GM23248 (cell line): ENCODE measurements at regions not wholly inside any gene's neighbourhood (a gene's known extent, or its start where the extent isn't known, plus 50 kb on each side); places are given as distances from the start of the nearest gene placed in this dataset.

Source experiments
- DNase-seq: peaks from one replicate; pipeline ENCODE4 v3.0.0-alpha.2; 2015
- H2AFZ ChIP-seq: fragments of 200-600 bp; sonication (generic); 2 replicates; pipeline ENCODE4 v1.6.1; 2016; ENCODE audit warnings: antibody characterized with exemption
- H3F3A ChIP-seq: fragments of 200-600 bp; sonication (generic); 2 replicates; pipeline ENCODE4 v1.6.1; 2016; ENCODE audit warnings: mild to moderate bottlenecking, antibody characterized with exemption, mixed run types; ENCODE audit not compliant: insufficient read depth
- H3K27ac ChIP-seq: fragments of 200-600 bp; sonication (generic); 2 replicates; pipeline ENCODE4 v1.5.1; 2016; ENCODE audit warnings: mild to moderate bottlenecking
- H3K27me3 ChIP-seq: fragments of 200-600 bp; sonication (generic); replicated peaks from 2 replicates; pipeline ENCODE4 v1.6.1; 2016; ENCODE audit warnings: mild to moderate bottlenecking; ENCODE audit not compliant: insufficient read depth
- H3K36me3 ChIP-seq: fragments of 200-600 bp; sonication (generic); 2 replicates; pipeline ENCODE4 v1.6.1; 2016; ENCODE audit warnings: low read depth, mild to moderate bottlenecking
- H3K4me1 ChIP-seq: fragments of 200-600 bp; sonication (generic); 2 replicates; pipeline ENCODE4 v1.6.1; 2016; ENCODE audit warnings: mild to moderate bottlenecking; ENCODE audit not compliant: insufficient read depth
- H3K4me2 ChIP-seq: fragments of 200-600 bp; sonication (generic); one replicate; pipeline ENCODE4 v1.6.1; 2016; ENCODE audit warnings: mild to moderate bottlenecking; ENCODE audit not compliant: unreplicated experiment
- H3K4me3 ChIP-seq: fragments of 200-600 bp; sonication (generic); 2 replicates; pipeline ENCODE4 v1.5.1; 2016; ENCODE audit warnings: mild to moderate bottlenecking
- H3K79me2 ChIP-seq: fragments of 200-600 bp; sonication (generic); 2 replicates; pipeline ENCODE4 v1.6.1; 2016; ENCODE audit warnings: mild to moderate bottlenecking; ENCODE audit not compliant: insufficient read depth
- H3K9ac ChIP-seq: fragments of 200-600 bp; sonication (generic); 2 replicates; pipeline ENCODE4 v1.6.1; 2016; ENCODE audit warnings: mild to moderate bottlenecking
- H3K9me2 ChIP-seq: fragments of 200-600 bp; sonication (generic); 2 replicates; pipeline ENCODE4 v1.6.1; 2016; ENCODE audit warnings: mixed run types, mild to moderate bottlenecking, moderate library complexity; ENCODE audit not compliant: insufficient read depth
- H3K9me3 ChIP-seq: fragments of 200-600 bp; sonication (generic); one replicate; pipeline ENCODE4 v1.6.1; 2017; ENCODE audit warnings: low read depth
- H4K20me1 ChIP-seq: fragments of 200-600 bp; sonication (generic); 2 replicates; pipeline ENCODE4 v1.6.0; 2016; ENCODE audit not compliant: insufficient read depth
- EZH2 ChIP-seq: fragments of 200-600 bp; sonication (generic); IDR thresholded peaks from 2 replicates; pipeline ENCODE4 v1.6.1; 2018; ENCODE audit warnings: antibody characterized with exemption, mild to moderate bottlenecking; ENCODE audit not compliant: insufficient read depth, poor library complexity, severe bottlenecking
- EZH2phosphoT487 ChIP-seq: fragments of 200-600 bp; sonication (generic); IDR thresholded peaks from 2 replicates; pipeline ENCODE4 v1.6.1; 2018; ENCODE audit warnings: antibody characterized with exemption, moderate library complexity, mild to moderate bottlenecking, low read depth; ENCODE audit not compliant: insufficient read depth
- WGBS, 2 experiments: methylation state at CpG; one replicate each; pipeline ENCODE4 v1.1.6; 2015 to 2017; ENCODE audit warnings: low lambda C conversion rate in 2 of 2, low coverage in 1 of 2; ENCODE audit errors: missing lambda C conversion rate in 2 of 2; 5-methylcytosine and 5-hydroxymethylcytosine counted together
- in situ Hi-C: fragments of 300-500 bp; cut with MboI; formaldehyde crosslinking; loops from 2 replicates; pipeline ENCODE4 v1.15.0; 2020

- Histone ChIP-seq H3F3A (no peaks in the 10 kb centered on the region), H2AFZ (no peak overlapping the region), H3K79me2 (no peaks in the 10 kb centered on the region), H3K4me3 (no peak overlapping the region), H3K9me2 (no peaks in the 10 kb centered on the region), H4K20me1 (no peaks in the 10 kb centered on the region), H3K36me3 (no peaks in the 10 kb centered on the region), H3K4me1 (no peaks in the 10 kb centered on the region), H3K27ac (no peak overlapping the region), H3K27me3 (no peaks in the 10 kb centered on the region), H3K9me3 (no peaks in the 10 kb centered on the region), H3K9ac (no peak overlapping the region), H3K4me2 (no peak overlapping the region)
- 17 to 21% methylated on average over 3 of the region's 3 CpGs for WGBS, 2 experiments
- in situ Hi-C loops: no loop called here
- DNase-seq: no peak
- no peak for TF ChIP-seq EZH2phosphoT487
- no peak for TF ChIP-seq EZH2
These were observed 688.7 kb upstream of the GRM3 start for GRCh38 chr7:85954961-85955360.

GRCh38 chr7:85950871-85951270 lies 692.8 kb upstream of the GRM3 start:
- no peaks in the 10 kb centered on the region for H3K79me2 ChIP-seq
- in situ Hi-C loops: no loop called here

GRCh38 chr7:85950418-85950817 lies 693.3 kb upstream of the GRM3 start:
- TF ChIP-seq EZH2phosphoT487 (no peak), EZH2 (no peak)
- Histone ChIP-seq H3K9me2 (no peaks in the 10 kb centered on the region), H4K20me1 (no peaks in the 10 kb centered on the region), H3F3A (no peaks in the 10 kb centered on the region), H3K9me3 (no peaks in the 10 kb centered on the region), H2AFZ (no peak overlapping the region), H3K36me3 (no peaks in the 10 kb centered on the region), H3K4me3 (no peak overlapping the region), H3K4me1 (no peaks in the 10 kb centered on the region), H3K27ac (no peak overlapping the region), H3K4me2 (no peak overlapping the region), H3K27me3 (no peaks in the 10 kb centered on the region), H3K79me2 (no peaks in the 10 kb centered on the region), H3K9ac (no peak overlapping the region)
- WGBS, 2 experiments: 46 to 51% methylated on average over 3 of the region's 3 CpGs
- DNase-seq: no peak
- in situ Hi-C loops: no loop called here

More at GRCh38 chr7:85950871-85951270, 692.8 kb upstream of the GRM3 start:
- Histone ChIP-seq H3K27ac (no peak overlapping the region), H3K27me3 (no peaks in the 10 kb centered on the region), H3K4me1 (no peaks in the 10 kb centered on the region), H3K4me3 (no peak overlapping the region), H4K20me1 (no peaks in the 10 kb centered on the region), H3K4me2 (no peak overlapping the region), H2AFZ (no peak overlapping the region), H3K9me3 (no peaks in the 10 kb centered on the region), H3F3A (no peaks in the 10 kb centered on the region), H3K36me3 (no peaks in the 10 kb centered on the region), H3K9ac (no peak overlapping the region), H3K9me2 (no peaks in the 10 kb centered on the region)
- WGBS, 2 experiments: 39 to 49% methylated on average over 1 of the region's 1 CpG
- no peak for DNase-seq
- TF ChIP-seq EZH2phosphoT487 (no peak), EZH2 (no peak)

GRCh38 chr7:85947767-85948166 lies 695.9 kb upstream of the GRM3 start:
- H3K36me3 ChIP-seq: no peaks in the 10 kb centered on the region
- H3K9me3 ChIP-seq: no peaks in the 10 kb centered on the region
- DNase-seq: no peak

GRCh38 chr7:85940798-85941197 lies 702.9 kb upstream of the GRM3 start:
- H3K9me3 ChIP-seq: no peaks in the 10 kb centered on the region
- no peaks in the 10 kb centered on the region for H3K27me3 ChIP-seq
- TF ChIP-seq EZH2phosphoT487: no peak
- TF ChIP-seq EZH2: no peak
- in situ Hi-C loops: no loop called here
- DNase-seq: no peak
- H3K27ac ChIP-seq: no peak overlapping the region
- 19 to 25% methylated on average over 2 of the region's 2 CpGs for WGBS, 2 experiments
- H3K79me2 ChIP-seq: no peaks in the 10 kb centered on the region
- H3F3A ChIP-seq: no peaks in the 10 kb centered on the region
- no peaks in the 10 kb centered on the region for H3K4me1 ChIP-seq
- H3K4me3 ChIP-seq: no peak overlapping the region
- H3K9ac ChIP-seq: no peak overlapping the region
- H3K4me2 ChIP-seq: no peak overlapping the region
- no peaks in the 10 kb centered on the region for H3K9me2 ChIP-seq
- H3K36me3 ChIP-seq: no peaks in the 10 kb centered on the region
- no peaks in the 10 kb centered on the region for H4K20me1 ChIP-seq
- H2AFZ ChIP-seq: no peak overlapping the region

More at GRCh38 chr7:85947767-85948166, 695.9 kb upstream of the GRM3 start:
- Histone ChIP-seq H3K9me2 (no peaks in the 10 kb centered on the region), H3K27me3 (no peaks in the 10 kb centered on the region), H3K9ac (no peak overlapping the region), H3K79me2 (no peaks in the 10 kb centered on the region), H3K4me1 (no peaks in the 10 kb centered on the region), H4K20me1 (no peaks in the 10 kb centered on the region), H3F3A (no peaks in the 10 kb centered on the region), H3K4me3 (no peak overlapping the region), H3K27ac (no peak overlapping the region), H3K4me2 (no peak overlapping the region), H2AFZ (no peak overlapping the region)
- in situ Hi-C loops: no loop called here
- TF ChIP-seq EZH2phosphoT487: no peak
- TF ChIP-seq EZH2: no peak
